HUES64 (cell line): ENCODE measurements at regions not wholly inside any gene's neighbourhood (a gene's known extent, or its start where the extent isn't known, plus 50 kb on each side); places are given as distances from the start of the nearest gene placed in this dataset.

Experiments used
- H3K27ac ChIP-seq: 2 replicates; pipeline ENCODE4 v1.7.0; 2013; ENCODE audit warnings: low read depth, low read length, inconsistent platforms
- H3K27me3 ChIP-seq: 2 replicates; pipeline ENCODE4 v1.6.1; 2013; ENCODE audit warnings: mild to moderate bottlenecking, low read length; ENCODE audit not compliant: insufficient read depth
- H3K36me3 ChIP-seq: 2 replicates; pipeline ENCODE4 v1.6.1; 2013; ENCODE audit warnings: mild to moderate bottlenecking, low read length; ENCODE audit not compliant: insufficient read depth
- H3K4me1 ChIP-seq: 2 replicates; pipeline ENCODE4 v1.6.1; 2013; ENCODE audit warnings: mild to moderate bottlenecking, low read length, moderate library complexity; ENCODE audit not compliant: insufficient read depth
- H3K4me3 ChIP-seq: 2 replicates; pipeline ENCODE4 v1.5.1; 2013; ENCODE audit warnings: mild to moderate bottlenecking, low read length, moderate library complexity
- H3K9ac ChIP-seq: 2 replicates; pipeline ENCODE4 v1.6.1; 2013; ENCODE audit warnings: mild to moderate bottlenecking, low read depth, low read length
- H3K9me3 ChIP-seq: 2 replicates; pipeline ENCODE4 v1.6.1; 2013; ENCODE audit warnings: low read depth, low read length; ENCODE audit not compliant: insufficient read depth
- WGBS: fragments of 150-250, 120-280 bp; methylation state at CpG from one replicate; pipeline ENCODE4 v1.1.7; 2013; ENCODE audit warnings: missing lambda C conversion rate; 5-methylcytosine and 5-hydroxymethylcytosine counted together

- H3K4me1 ChIP-seq: peaks cover 3% of the 10 kb centered on the region; the same call in 1 of the 2 replicates
- no peaks in the 10 kb centered on the region for H3K27me3 ChIP-seq
- H3K27ac ChIP-seq: no peak overlapping the region
- no peak overlapping the region for H3K4me3 ChIP-seq
- 84% methylated on average over 11 of the region's 11 CpGs for WGBS
- no peaks in the 10 kb centered on the region for H3K9me3 ChIP-seq
- H3K9ac ChIP-seq: no peak overlapping the region
- H3K36me3 ChIP-seq: no peaks in the 10 kb centered on the region
Observed at GRCh38 chr6:11633741-11634509, 96.4 kb downstream of the TMEM170B start.

- 92% methylated on average over 4 of the region's 4 CpGs for WGBS
- Histone ChIP-seq H3K9me3 (no peaks in the 10 kb centered on the region), H3K27ac (no peak overlapping the region), H3K4me3 (no peak overlapping the region), H3K36me3 (no peaks in the 10 kb centered on the region), H3K27me3 (no peaks in the 10 kb centered on the region), H3K9ac (no peak overlapping the region), H3K4me1 (peaks cover 3% of the 10 kb centered on the region; the same call in 1 of the 2 replicates)
Observed at GRCh38 chr6:11634948-11635347, 97.4 kb downstream of the TMEM170B start.

DNA sequence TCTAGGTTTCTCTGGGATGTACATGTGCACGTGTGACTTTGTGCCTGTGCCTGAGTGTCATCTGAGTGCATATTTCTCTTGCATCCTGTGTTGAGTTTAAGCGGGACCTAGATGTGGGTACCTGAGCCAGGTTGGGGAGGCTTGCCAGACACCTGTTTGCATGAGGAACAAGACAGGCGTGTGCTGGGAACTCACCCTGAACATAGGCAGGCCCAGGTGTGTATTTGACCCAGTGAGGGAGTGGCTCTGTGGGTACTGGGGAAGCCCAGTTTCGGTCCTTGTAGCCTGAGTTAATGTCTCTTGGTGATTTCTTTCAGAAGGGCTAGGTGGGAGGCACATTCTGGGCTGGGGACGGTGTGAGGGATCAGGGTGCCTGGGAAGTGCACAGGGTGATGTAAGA is 98.6 kb downstream of the TMEM170B start:
- H3K27ac ChIP-seq: no peak overlapping the region
- no peaks in the 10 kb centered on the region for H3K36me3 ChIP-seq
- no peak overlapping the region for H3K4me3 ChIP-seq
- no peaks in the 10 kb centered on the region for H3K9me3 ChIP-seq
- no peaks in the 10 kb centered on the region for H3K27me3 ChIP-seq
- 90% methylated on average over 5 of the region's 5 CpGs for WGBS
- H3K4me1 ChIP-seq: peaks cover 3% of the 10 kb centered on the region; the same call in 1 of the 2 replicates
- no peak overlapping the region for H3K9ac ChIP-seq

DNA sequence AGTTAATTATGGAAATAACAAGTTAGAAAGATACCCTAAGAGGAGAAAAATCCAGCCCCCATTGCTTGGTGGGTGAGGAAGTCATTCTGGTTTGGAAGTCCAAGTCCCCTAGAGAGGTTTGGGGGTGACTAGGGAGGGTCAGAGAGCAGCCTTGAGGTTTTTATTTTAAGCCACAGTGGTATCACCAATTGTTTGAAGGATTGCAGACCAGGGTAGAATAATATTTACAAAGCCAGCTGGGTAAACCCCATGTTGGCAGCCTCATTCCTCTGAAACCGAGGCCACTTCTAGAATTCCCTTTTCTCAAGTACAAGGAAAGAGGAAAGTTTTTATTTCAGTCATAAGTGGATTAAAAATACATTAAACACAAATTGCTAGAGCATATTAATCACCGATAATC is 99.7 kb downstream of the TMEM170B start:
- peaks cover 3% of the 10 kb centered on the region; the same call in 1 of the 2 replicates for H3K4me1 ChIP-seq
- no peak overlapping the region for H3K4me3 ChIP-seq
- 100% methylated on average over 1 of the region's 2 CpGs for WGBS
- no peak overlapping the region for H3K27ac ChIP-seq
- no peaks in the 10 kb centered on the region for H3K27me3 ChIP-seq
- no peak overlapping the region for H3K9ac ChIP-seq
- H3K36me3 ChIP-seq: no peaks in the 10 kb centered on the region
- no peaks in the 10 kb centered on the region for H3K9me3 ChIP-seq

GRCh38 chr6:11639376-11640235 is 102.1 kb downstream of the TMEM170B start:
- Histone ChIP-seq H3K27ac (no peak overlapping the region), H3K27me3 (no peaks in the 10 kb centered on the region), H3K4me3 (no peak overlapping the region), H3K9me3 (no peaks in the 10 kb centered on the region), H3K9ac (no peak overlapping the region), H3K4me1 (no peaks in the 10 kb centered on the region), H3K36me3 (no peaks in the 10 kb centered on the region)
- WGBS: 93% methylated on average over 5 of the region's 5 CpGs

- WGBS: no CpG with 5 or more reads among the region's 1 CpG
- Histone ChIP-seq H3K27me3 (no peaks in the 10 kb centered on the region), H3K4me3 (no peak overlapping the region), H3K9ac (no peak overlapping the region), H3K36me3 (no peaks in the 10 kb centered on the region), H3K9me3 (no peaks in the 10 kb centered on the region), H3K27ac (no peak overlapping the region), H3K4me1 (no peaks in the 10 kb centered on the region)
Observed at GRCh38 chr6:11640486-11640885, 102.9 kb downstream of the TMEM170B start.

- peaks cover under 1% of the 10 kb centered on the region; the same call in 1 of the 2 replicates for H3K4me1 ChIP-seq
- WGBS: 93% methylated on average over 2 of the region's 2 CpGs
- no peak overlapping the region for H3K27ac ChIP-seq
- no peaks in the 10 kb centered on the region for H3K36me3 ChIP-seq
- H3K27me3 ChIP-seq: no peaks in the 10 kb centered on the region
- H3K9ac ChIP-seq: no peak overlapping the region
- no peak overlapping the region for H3K4me3 ChIP-seq
- H3K9me3 ChIP-seq: peaks cover 11% of the 10 kb centered on the region
Observed at GRCh38 chr6:11644071-11644470, 106.5 kb downstream of the TMEM170B start.

DNA sequence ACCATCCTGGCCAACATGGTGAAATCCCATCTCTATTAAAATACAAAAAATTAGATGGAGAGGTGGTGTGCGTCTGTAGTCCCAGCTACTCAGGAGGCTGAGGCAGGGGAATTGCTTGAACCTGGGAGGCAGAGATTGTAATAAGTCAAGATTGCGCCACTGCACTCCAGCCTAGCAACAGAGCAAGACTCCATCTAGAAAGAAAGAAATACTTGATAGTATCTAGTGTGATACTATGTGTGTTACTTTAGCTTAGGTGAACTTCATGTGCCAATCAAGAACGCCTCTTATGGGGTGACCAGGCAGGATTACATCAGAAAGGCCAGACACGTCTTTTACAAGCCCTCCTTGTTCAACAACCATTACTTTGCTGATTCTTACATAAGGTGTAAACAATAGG is 107.1 kb downstream of the TMEM170B start:
- 95% methylated on average over 4 of the region's 4 CpGs for WGBS
- H3K4me1 ChIP-seq: peaks cover 5% of the 10 kb centered on the region

GRCh38 chr6:11645016-11645415 is 107.5 kb downstream of the TMEM170B start:
- 86% methylated on average over 1 of the region's 1 CpG for WGBS
- no peak overlapping the region for H3K4me3 ChIP-seq

More for the DNA sequence above, 107.1 kb downstream of the TMEM170B start:
- Histone ChIP-seq H3K9me3 (peaks cover 11% of the 10 kb centered on the region), H3K4me3 (no peak overlapping the region), H3K36me3 (no peaks in the 10 kb centered on the region), H3K9ac (no peak overlapping the region), H3K27ac (no peak overlapping the region), H3K27me3 (no peaks in the 10 kb centered on the region)

GRCh38 chr6:11648436-11648775 is 110.9 kb downstream of the TMEM170B start:
- Histone ChIP-seq H3K36me3 (no peaks in the 10 kb centered on the region), H3K4me3 (no peak overlapping the region), H3K27me3 (no peaks in the 10 kb centered on the region), H3K9ac (no peak overlapping the region), H3K27ac (no peak overlapping the region), H3K9me3 (peaks cover 11% of the 10 kb centered on the region), H3K4me1 (peaks cover 32% of the 10 kb centered on the region)
- WGBS: no CpG with 5 or more reads among the region's 2 CpGs

More at GRCh38 chr6:11645016-11645415, 107.5 kb downstream of the TMEM170B start:
- no peak overlapping the region for H3K9ac ChIP-seq
- peaks cover 9% of the 10 kb centered on the region for H3K4me1 ChIP-seq
- H3K9me3 ChIP-seq: peaks cover 11% of the 10 kb centered on the region
- no peaks in the 10 kb centered on the region for H3K36me3 ChIP-seq
- no peak overlapping the region for H3K27ac ChIP-seq
- no peaks in the 10 kb centered on the region for H3K27me3 ChIP-seq

DNA sequence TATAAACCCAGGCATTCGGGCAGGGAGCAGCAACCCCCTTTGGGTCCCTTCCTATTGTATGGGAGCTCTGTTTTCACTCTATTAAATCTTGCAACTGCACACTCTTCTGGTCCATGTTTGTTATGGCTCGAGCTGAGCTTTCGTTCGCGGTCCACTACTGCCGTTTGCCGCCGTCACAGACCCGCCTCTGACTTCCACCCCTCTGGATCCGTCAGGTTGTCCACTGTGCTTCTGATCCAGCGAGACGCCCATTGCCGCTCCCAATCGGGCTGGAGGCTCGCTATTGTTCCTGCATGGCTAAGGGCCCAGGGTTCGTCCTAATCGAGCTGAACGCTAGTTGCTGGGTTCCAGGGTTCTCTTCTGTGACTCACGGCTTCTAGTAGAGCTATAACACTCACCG is 111.3 kb downstream of the TMEM170B start:
- Histone ChIP-seq H3K27me3 (no peaks in the 10 kb centered on the region), H3K4me1 (peaks cover 37% of the 10 kb centered on the region), H3K36me3 (no peaks in the 10 kb centered on the region), H3K9ac (peak overlapping the region; percentile 36; the same call in 1 of the 2 replicates), H3K4me3 (no peak overlapping the region), H3K27ac (peak overlapping the region; percentile 91; the same call in 1 of the 2 replicates), H3K9me3 (peaks cover 11% of the 10 kb centered on the region)
- WGBS: 97% methylated on average over 20 of the region's 20 CpGs
